ENCODE measurements at regions not wholly inside any gene's neighbourhood (a gene's known extent, or its start where the extent isn't known, plus 50 kb on each side); places are given as distances from the start of the nearest gene placed in this dataset.

- no peak for TF ChIP-seq CTCF (IDR thresholded peaks at IDR 0.05 in 2 of 3, conservative IDR thresholded peaks at IDR 0.05 in 1 of 3; ENCODE audit: borderline replicate concordance in 1 of 3, insufficient read depth in 1 of 3, low read depth in 2 of 3, low read length in 2 of 3)
- TF ChIP-seq SIN3A (IDR thresholded peaks at IDR 0.05; ENCODE audit: low read depth): no peak
- no peak for TF ChIP-seq POLR2AphosphoS5 (IDR thresholded peaks at IDR 0.05; ENCODE audit: low read depth, low read length)
- no peak for TF ChIP-seq MAX (IDR thresholded peaks at IDR 0.05)
- no peak for TF ChIP-seq POLR2A (IDR thresholded peaks at IDR 0.05; ENCODE audit: borderline replicate concordance, extremely low read depth, insufficient read depth, insufficient read length)
- no peak for TF ChIP-seq CBX3 (IDR thresholded peaks at IDR 0.05; ENCODE audit: low read depth)
- TF ChIP-seq ATF3 (IDR thresholded peaks at IDR 0.05): no peak
- no peak for TF ChIP-seq EZH2phosphoT487 (IDR thresholded peaks at IDR 0.05; ENCODE audit: borderline replicate concordance)
- no peak for TF ChIP-seq EZH2 (IDR thresholded peaks at IDR 0.05)
- TF ChIP-seq ELF1 (IDR thresholded peaks at IDR 0.05; ENCODE audit: borderline replicate concordance, low read depth): no peak
- TF ChIP-seq RAD21 (IDR thresholded peaks at IDR 0.05; ENCODE audit: low read depth): no peak
These were observed 159.3 kb downstream of the ETV1 start for GRCh38 chr7:13829914-13830900.

All from HCT116 (cell line).